ENCODE measurements at regions not wholly inside any gene's neighbourhood (a gene's known extent, or its start where the extent isn't known, plus 50 kb on each side); places are given as distances from the start of the nearest gene placed in this dataset.
"Not testable (repeated sequence)": the region's sequence is repeated elsewhere in the genome, so short reads cannot be mapped to it uniquely, and the experiment has no call there.

- ChIA-PET CTCF (interaction anchor here (1.0 kb wide), 1 partner anchor 10 kb away, joined by 4 read pairs; no protein-coding TSS in a partner anchor), POLR2A (no interaction called here)
- TF ChIP-seq CTCF (IDR thresholded peaks at IDR 0.05; ENCODE audit: control extremely low read depth, extremely low read depth, low read depth, missing control alignments), result no peak
- DNase-seq (ENCODE audit: extremely low spot score), result no peak
These were observed 1679.0 kb upstream of the B3GALT2 start for GRCh38 chr1:194865383-194865782.

- no peak for TF ChIP-seq CTCF (IDR thresholded peaks at IDR 0.05; ENCODE audit: control extremely low read depth, extremely low read depth, low read depth, missing control alignments)
- ChIA-PET POLR2A (no interaction called here), CTCF (no interaction called here)
- no peak for DNase-seq (ENCODE audit: extremely low spot score)
These were observed 1675.7 kb upstream of the B3GALT2 start for GRCh38 chr1:194862129-194862528.

GRCh38 chr1:194860248-194861201 is 1674.1 kb upstream of the B3GALT2 start:
- POLR2A ChIA-PET, result no interaction called here
- no peak for TF ChIP-seq CTCF (IDR thresholded peaks at IDR 0.05; ENCODE audit: control extremely low read depth, extremely low read depth, low read depth, missing control alignments)
- CTCF ChIA-PET, result no interaction called here
- DNase-seq (ENCODE audit: extremely low spot score), result no peak

GRCh38 chr1:194859481-194860154 is 1673.2 kb upstream of the B3GALT2 start:
- POLR2A ChIA-PET; CTCF ChIA-PET; DNase-seq (ENCODE audit: extremely low spot score): not testable (repeated sequence)

GRCh38 chr1:194858811-194859480 is 1672.5 kb upstream of the B3GALT2 start:
- CTCF ChIA-PET; DNase-seq (ENCODE audit: extremely low spot score); POLR2A ChIA-PET: not testable (repeated sequence)

- no peak for TF ChIP-seq CTCF (IDR thresholded peaks at IDR 0.05; ENCODE audit: control extremely low read depth, extremely low read depth, low read depth, missing control alignments)
- ChIA-PET CTCF (no interaction called here), POLR2A (no interaction called here)
- no peak for DNase-seq (ENCODE audit: extremely low spot score)
These were observed 1671.0 kb upstream of the B3GALT2 start for GRCh38 chr1:194857413-194857812.

- ChIA-PET POLR2A (no interaction called here), CTCF (no interaction called here)
- no peak for DNase-seq (ENCODE audit: extremely low spot score)
- TF ChIP-seq CTCF (IDR thresholded peaks at IDR 0.05; ENCODE audit: control extremely low read depth, extremely low read depth, low read depth, missing control alignments), result no peak
These were observed 1662.4 kb upstream of the B3GALT2 start for GRCh38 chr1:194848846-194849245.

All from GM10248 (cell line).